ENCODE measurements at regions not wholly inside any gene's neighbourhood (a gene's known extent, or its start where the extent isn't known, plus 50 kb on each side); places are given as distances from the start of the nearest gene placed in this dataset.

GRCh38 chr11:42257534-42257933 is 798.1 kb upstream of the LRRC4C start:
- no peak for TF ChIP-seq POLR2AphosphoS5 (IDR thresholded peaks at IDR 0.05)
- TF ChIP-seq POLR2A (IDR thresholded peaks at IDR 0.05) = no peak
- TF ChIP-seq CTCF (IDR thresholded peaks at IDR 0.05) = no peak
- no peaks in the 10 kb centered on the region for H3K36me3 ChIP-seq
- H3K4me1 ChIP-seq = no peaks in the 10 kb centered on the region
- H3K27me3 ChIP-seq = no peaks in the 10 kb centered on the region
- DNase-seq (ENCODE audit: low spot score in 2 of 2) = no peak
- intact Hi-C loops (cut with DNase I; ENCODE audit: low total_unique reads) = no loop called here
- no peak overlapping the region for H3K27ac ChIP-seq
- no peaks in the 10 kb centered on the region for H3K9me3 ChIP-seq
- no peak overlapping the region for H3K4me3 ChIP-seq

GRCh38 chr11:42265072-42265471 is 805.6 kb upstream of the LRRC4C start:
- H3K27ac ChIP-seq = no peak overlapping the region
- H3K36me3 ChIP-seq = no peaks in the 10 kb centered on the region
- no peak for DNase-seq (ENCODE audit: low spot score in 2 of 2)
- H3K27me3 ChIP-seq = no peaks in the 10 kb centered on the region
- H3K4me3 ChIP-seq = no peak overlapping the region
- H3K4me1 ChIP-seq = no peaks in the 10 kb centered on the region
- intact Hi-C loops (cut with DNase I; ENCODE audit: low total_unique reads) = no loop called here
- no peak for TF ChIP-seq CTCF (IDR thresholded peaks at IDR 0.05)
- no peak for TF ChIP-seq POLR2AphosphoS5 (IDR thresholded peaks at IDR 0.05)
- no peak for TF ChIP-seq POLR2A (IDR thresholded peaks at IDR 0.05)
- H3K9me3 ChIP-seq = no peaks in the 10 kb centered on the region

GRCh38 chr11:42271306-42271705 is 811.9 kb upstream of the LRRC4C start:
- no peak for DNase-seq (ENCODE audit: low spot score in 2 of 2)
- TF ChIP-seq CTCF (IDR thresholded peaks at IDR 0.05) (no peak), POLR2AphosphoS5 (IDR thresholded peaks at IDR 0.05) (no peak), POLR2A (IDR thresholded peaks at IDR 0.05) (no peak)
- H3K4me3 ChIP-seq = no peak overlapping the region
- H3K27me3 ChIP-seq = no peaks in the 10 kb centered on the region
- no peaks in the 10 kb centered on the region for H3K36me3 ChIP-seq
- H3K4me1 ChIP-seq = no peaks in the 10 kb centered on the region
- intact Hi-C loops (cut with DNase I; ENCODE audit: low total_unique reads) = no loop called here
- H3K9me3 ChIP-seq = peaks cover 11 to 13% of the 10 kb centered on the region in 2 donors
- no peak overlapping the region for H3K27ac ChIP-seq

- intact Hi-C loops (cut with DNase I; ENCODE audit: low total_unique reads) = no loop called here
Measured at GRCh38 chr11:42273977-42274376, 814.5 kb upstream of the LRRC4C start.

GRCh38 chr11:42296910-42297309 is 837.5 kb upstream of the LRRC4C start:
- Histone ChIP-seq H3K4me1 (no peaks in the 10 kb centered on the region), H3K9me3 (peaks cover 4 to 5% of the 10 kb centered on the region in 2 donors), H3K27me3 (no peaks in the 10 kb centered on the region), H3K4me3 (no peak overlapping the region), H3K36me3 (no peaks in the 10 kb centered on the region), H3K27ac (no peak overlapping the region)
- TF ChIP-seq POLR2AphosphoS5 (IDR thresholded peaks at IDR 0.05) (no peak), CTCF (IDR thresholded peaks at IDR 0.05) (no peak), POLR2A (IDR thresholded peaks at IDR 0.05) (no peak)
- DNase-seq (ENCODE audit: low spot score in 2 of 2) = no peak
- intact Hi-C loops (cut with DNase I; ENCODE audit: low total_unique reads) = no loop called here

More at GRCh38 chr11:42273977-42274376, 814.5 kb upstream of the LRRC4C start:
- Histone ChIP-seq H3K27me3 (no peaks in the 10 kb centered on the region), H3K4me3 (no peak overlapping the region), H3K36me3 (no peaks in the 10 kb centered on the region), H3K27ac (no peak overlapping the region), H3K4me1 (no peaks in the 10 kb centered on the region), H3K9me3 (peaks cover 11 to 16% of the 10 kb centered on the region in 2 donors)
- TF ChIP-seq POLR2A (IDR thresholded peaks at IDR 0.05) (no peak), POLR2AphosphoS5 (IDR thresholded peaks at IDR 0.05) (no peak), CTCF (IDR thresholded peaks at IDR 0.05) (no peak)
- no peak for DNase-seq (ENCODE audit: low spot score in 2 of 2)
